ENCODE measurements at regions not wholly inside any gene's neighbourhood (a gene's known extent, or its start where the extent isn't known, plus 50 kb on each side); places are given as distances from the start of the nearest gene placed in this dataset.

- DNase-seq, result no peak
- Histone ChIP-seq H2AK5ac (ENCODE audit: low read depth, low read length) (no peak overlapping the region), H3K14ac (replicated peaks; ENCODE audit: low read depth, low read length) (no peak overlapping the region), H3K56ac (ENCODE audit: extremely low read depth, insufficient read depth, low read length) (no peak overlapping the region), H2BK15ac (ENCODE audit: low read depth, low read length) (no peak overlapping the region), H4K20me1 (ENCODE audit: insufficient read depth, low read length) (no peaks in the 10 kb centered on the region), H3K9ac (ENCODE audit: low read depth, low read length) (no peak overlapping the region), H3K27ac (ENCODE audit: insufficient read depth, low read length) (no peak overlapping the region), H3K79me1 (ENCODE audit: low read depth in 1 of 2, low read length in 2 of 2) (no peaks in the 10 kb centered on the region), H3K9me1 (ENCODE audit: insufficient read depth, low read length) (no peaks in the 10 kb centered on the region), H3K4me2 (ENCODE audit: low read depth, low read length) (no peak overlapping the region), H3K4me3 (ENCODE audit: insufficient read depth, low read depth, low read length) (no peak overlapping the region), H3K9me3 (ENCODE audit: control insufficient read depth, insufficient read depth, low read length) (no peaks in the 10 kb centered on the region), H3K4ac (ENCODE audit: low read depth, low read length) (no peak overlapping the region), H3K23ac (ENCODE audit: low read depth, low read length) (no peak overlapping the region), H4K91ac (ENCODE audit: insufficient read depth, low read depth, low read length) (no peak overlapping the region), H3K18ac (ENCODE audit: low read depth, low read length) (no peak overlapping the region), H4K8ac (ENCODE audit: low read depth in 2 of 2, low read length in 2 of 2) (no peak overlapping the region), H2AK9ac (replicated peaks; ENCODE audit: low read depth, low read length, poor library complexity) (no peak overlapping the region), H3K27me3 (ENCODE audit: control insufficient read depth, insufficient read depth, low read length) (peaks cover 24% of the 10 kb centered on the region), H3K4me1 (ENCODE audit: control insufficient read depth, insufficient read depth, low read length) (no peaks in the 10 kb centered on the region), H2AFZ (replicated peaks; ENCODE audit: low read length, poor library complexity) (no peak overlapping the region), H2BK5ac (ENCODE audit: low read depth, low read length, poor library complexity, severe bottlenecking) (no peak overlapping the region), H4K5ac (ENCODE audit: low read depth, low read length) (no peak overlapping the region), H2BK120ac (ENCODE audit: low read depth, low read length) (no peak overlapping the region), H3K36me3 (ENCODE audit: control insufficient read depth, insufficient read depth, low read length) (no peaks in the 10 kb centered on the region), H2BK20ac (ENCODE audit: low read depth, low read length) (no peak overlapping the region)
- ChIA-PET CTCF (interaction anchor here (1.1 to 1.6 kb wide), 2 partner anchors 15 to 19 kb away, joined by 3 to 4 read pairs; no protein-coding TSS in a partner anchor), POLR2A (ENCODE audit: unreplicated experiment) (no interaction called here)
- in situ Hi-C loops (cut with MboI; ENCODE audit: low sequenced_read_pairs) (no loop called here), dilution Hi-C loops (cut with HindIII; ENCODE audit: low sequenced_read_pairs, unreplicated experiment) (no loop called here), intact Hi-C loops (cut with micrococcal nuclease) (no loop called here)
- WGBS, 2 experiments (ENCODE audit: extremely low coverage in 2 of 2, insufficient read length in 1 of 2), result 60% methylated on average over 1 of the region's 6 CpGs; no CpG with 5 or more reads in 1 of the 2 experiments
- ATAC-seq (ENCODE audit: low read depth), result no peak
- TF ChIP-seq, protein P1, sequence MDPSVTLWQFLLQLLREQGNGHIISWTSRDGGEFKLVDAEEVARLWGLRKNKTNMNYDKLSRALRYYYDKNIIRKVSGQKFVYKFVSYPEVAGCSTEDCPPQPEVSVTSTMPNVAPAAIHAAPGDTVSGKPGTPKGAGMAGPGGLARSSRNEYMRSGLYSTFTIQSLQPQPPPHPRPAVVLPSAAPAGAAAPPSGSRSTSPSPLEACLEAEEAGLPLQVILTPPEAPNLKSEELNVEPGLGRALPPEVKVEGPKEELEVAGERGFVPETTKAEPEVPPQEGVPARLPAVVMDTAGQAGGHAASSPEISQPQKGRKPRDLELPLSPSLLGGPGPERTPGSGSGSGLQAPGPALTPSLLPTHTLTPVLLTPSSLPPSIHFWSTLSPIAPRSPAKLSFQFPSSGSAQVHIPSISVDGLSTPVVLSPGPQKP (IDR thresholded peaks at IDR 0.05; ENCODE audit: borderline replicate concordance, low read depth, low read length), result no peak
- TF ChIP-seq NFE2L2 (IDR thresholded peaks at IDR 0.05; ENCODE audit: low read depth, low read length) (no peak), MAFK (IDR thresholded peaks at IDR 0.05; ENCODE audit: low read depth, low read length) (no peak)
- no TSS peak for BruUV-seq (replicated peaks)
Observed at GRCh38 chr20:23215344-23215995, 129.3 kb upstream of the CD93 start.
